A549 (cell line): ENCODE measurements at regions not wholly inside any gene's neighbourhood (a gene's known extent, or its start where the extent isn't known, plus 50 kb on each side); places are given as distances from the start of the nearest gene placed in this dataset.
"Not testable (repeated sequence)": the region's sequence is repeated elsewhere in the genome, so short reads cannot be mapped to it uniquely, and the experiment has no call there.

Experiments
- CTCF ChIP-seq: fragments of >200 bp; sonication (Bioruptor Twin); formaldehyde crosslinking; IDR thresholded peaks from 3 replicates; pipeline ENCODE4 v1.5.1; 2016
- EP300 ChIP-seq, 2 experiments: fragments of >200 bp; sonication (Bioruptor Twin); formaldehyde crosslinking; IDR thresholded peaks; 2 replicates in 1 of 2; 3 replicates in 1 of 2; pipeline ENCODE4 v1.6.1; 2016 to 2017
- HMGXB4 ChIP-seq: fragments of 250-450 bp; sonication (Bioruptor Pico); IDR thresholded peaks from 2 replicates; pipeline ENCODE4 v1.5.0; 2021; ENCODE audit warnings: mild to moderate bottlenecking, moderate library complexity, borderline replicate concordance
- HOXA7 ChIP-seq: fragments of 250-450 bp; sonication (Bioruptor Pico); IDR thresholded peaks from 2 replicates; pipeline ENCODE4 v1.5.0; 2020; ENCODE audit warnings: mild to moderate bottlenecking, moderate library complexity
- PBX3 ChIP-seq: IDR thresholded peaks from 2 replicates; pipeline ENCODE4 v1.6.1; 2012
- POLR2A ChIP-seq: IDR thresholded peaks from 2 replicates; pipeline ENCODE4 v1.6.1; 2012; ENCODE audit warnings: mild to moderate bottlenecking, low read length
- RARB ChIP-seq: fragments of 250-450 bp; sonication (Bioruptor Pico); IDR thresholded peaks from 2 replicates; pipeline ENCODE4 v1.8.0; 2021; ENCODE audit warnings: mild to moderate bottlenecking, moderate library complexity
- REST ChIP-seq: fragments of 200-600 bp; sonication (generic); IDR thresholded peaks from 2 replicates; pipeline ENCODE4 v1.6.1; 2016; ENCODE audit warnings: antibody characterized with exemption, mild to moderate bottlenecking, moderate library complexity
- SREBF2 ChIP-seq: fragments of 450-650 bp; IDR thresholded peaks from 2 replicates; pipeline ENCODE4 v1.6.1; 2014; ENCODE audit warnings: mild to moderate bottlenecking, moderate library complexity
- ZC3H11A ChIP-seq: fragments of 450-650 bp; IDR thresholded peaks from 2 replicates; pipeline ENCODE4 v1.6.1; 2014; ENCODE audit warnings: antibody characterized with exemption, mild to moderate bottlenecking
- ZSCAN20 ChIP-seq: fragments of 250-450 bp; sonication (Bioruptor Pico); IDR thresholded peaks from 2 replicates; pipeline ENCODE4 v1.8.0; 2022; ENCODE audit warnings: mild to moderate bottlenecking, moderate library complexity

GRCh38 chr9:42282531-42283178 is 99.2 kb downstream of the SPATA31A6 start:
- not testable (repeated sequence) for TF ChIP-seq ZC3H11A; REST; CTCF; ZSCAN20; HOXA7; HMGXB4 (CRISPR knock-in tag); POLR2A; SREBF2; PBX3; RARB (CRISPR knock-in tag); EP300 (IDR thresholded peaks at IDR 0.05)
